ENCODE measurements at regions not wholly inside any gene's neighbourhood (a gene's known extent, or its start where the extent isn't known, plus 50 kb on each side); places are given as distances from the start of the nearest gene placed in this dataset.

DNA sequence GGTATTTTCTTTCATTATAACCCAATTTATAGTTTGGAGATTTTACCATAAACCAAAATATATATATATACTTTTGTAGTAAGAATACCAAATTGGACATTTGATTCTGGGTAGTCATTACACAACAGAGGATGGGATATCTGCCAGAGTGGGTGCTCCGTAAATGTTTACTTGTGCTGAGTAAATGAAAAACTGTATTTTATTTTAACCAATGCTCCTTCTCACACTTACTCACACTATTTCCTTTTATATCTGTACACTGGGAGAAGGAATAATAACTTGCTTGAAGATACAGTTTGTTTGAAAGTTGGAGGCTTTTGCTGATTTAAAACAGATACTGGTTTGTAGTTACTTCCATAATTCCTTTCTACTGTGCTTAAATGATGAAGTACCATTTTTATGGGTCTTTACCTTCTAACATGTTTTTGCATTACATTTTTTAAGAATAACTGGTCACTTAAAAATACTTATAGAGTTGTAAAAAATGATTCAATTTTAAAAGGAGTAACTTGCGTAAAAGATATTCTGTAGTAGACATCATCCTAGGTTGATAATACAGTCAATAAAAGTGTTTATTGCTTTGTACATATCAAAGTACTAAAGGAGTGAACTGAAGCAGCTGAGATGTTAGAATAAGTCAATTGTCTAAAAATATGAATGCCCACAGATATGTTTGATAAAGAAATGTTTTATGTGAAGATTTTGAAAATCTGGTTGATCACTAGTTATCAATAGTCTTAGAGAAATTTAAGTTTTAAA is 411.7 kb downstream of the UTRN start:
- H3K4me3 ChIP-seq (ENCODE audit: low read length): no peak overlapping the region
- no peak for TF ChIP-seq CTCF (conservative IDR thresholded peaks at IDR 0.05; ENCODE audit: low read length)
- DNase-seq (ENCODE audit: low read depth): peak; percentile 30

GRCh38 chr6:144697369-144697760 is 412.2 kb downstream of the UTRN start:
- DNase-seq (ENCODE audit: low read depth): no peak
- TF ChIP-seq CTCF (conservative IDR thresholded peaks at IDR 0.05; ENCODE audit: low read length): no peak

DNA sequence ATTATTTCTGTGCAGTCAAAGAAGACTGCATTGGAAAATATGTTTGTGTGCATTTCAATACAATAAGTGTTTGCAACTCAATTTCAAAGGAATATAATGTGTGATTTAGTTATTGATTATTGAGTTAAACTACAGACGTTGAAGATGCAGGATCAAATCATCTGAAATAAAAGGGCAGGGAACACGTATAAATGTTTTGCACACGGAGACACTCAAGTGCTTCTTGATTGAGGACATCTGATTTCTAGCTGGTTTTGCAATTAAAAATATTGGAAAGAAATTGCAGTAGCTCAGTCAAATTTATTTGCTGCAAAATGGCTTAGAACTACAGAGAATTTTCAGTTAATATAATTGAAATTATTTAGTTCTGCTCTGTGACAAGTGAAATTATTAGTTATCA is 412.7 kb downstream of the UTRN start:
- DNase-seq (ENCODE audit: low read depth): no peak
- TF ChIP-seq CTCF (conservative IDR thresholded peaks at IDR 0.05; ENCODE audit: low read length): no peak
- H3K4me3 ChIP-seq (ENCODE audit: low read length): no peak overlapping the region

More at GRCh38 chr6:144697369-144697760, 412.2 kb downstream of the UTRN start:
- no peak overlapping the region for H3K4me3 ChIP-seq (ENCODE audit: low read length)

DNA sequence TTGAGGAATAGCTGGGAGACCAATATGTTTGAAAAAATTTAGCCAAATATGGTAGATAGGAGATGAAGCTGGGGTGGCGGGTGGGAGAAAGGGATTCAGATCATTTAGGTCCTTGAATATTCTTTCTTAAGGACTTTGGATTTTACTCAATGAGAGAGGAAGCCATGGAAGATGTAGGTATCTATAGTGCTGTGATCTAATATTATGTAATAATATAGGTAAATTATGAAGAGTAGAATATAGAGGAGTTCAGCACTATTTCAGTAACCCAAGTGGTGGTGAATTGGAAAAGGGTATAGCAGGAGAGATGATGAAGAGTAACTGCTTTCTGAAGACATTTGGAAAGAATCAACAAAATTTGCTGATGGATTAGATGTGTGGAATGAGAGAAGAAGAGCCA is 417.6 kb downstream of the UTRN start:
- no peak overlapping the region for H3K4me3 ChIP-seq (ENCODE audit: low read length)
- DNase-seq (ENCODE audit: low read depth): no peak
- TF ChIP-seq CTCF (conservative IDR thresholded peaks at IDR 0.05; ENCODE audit: low read length): no peak

DNA sequence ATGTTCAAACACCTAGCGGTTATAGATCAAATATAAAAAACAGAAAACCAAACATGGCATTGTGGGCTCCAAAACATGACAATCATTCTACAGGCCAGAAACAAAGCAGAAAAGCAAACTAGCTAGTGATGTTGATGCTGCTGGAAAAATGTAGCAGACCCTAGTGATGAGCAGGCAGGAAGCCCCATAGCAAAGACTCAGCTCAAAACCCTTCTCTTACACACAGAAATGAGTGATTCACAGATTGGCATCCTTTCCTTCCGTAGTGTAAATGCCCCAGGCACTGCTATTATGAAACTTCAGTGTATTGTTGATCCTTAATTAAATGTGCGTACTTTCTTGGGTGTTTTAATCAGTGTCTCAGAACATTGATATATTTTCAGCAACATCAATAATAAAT is 425.1 kb downstream of the UTRN start:
- peak; percentile 89 for DNase-seq (ENCODE audit: low read depth)
- no peak overlapping the region for H3K4me3 ChIP-seq (ENCODE audit: low read length)
- TF ChIP-seq CTCF (conservative IDR thresholded peaks at IDR 0.05; ENCODE audit: low read length): no peak

DNA sequence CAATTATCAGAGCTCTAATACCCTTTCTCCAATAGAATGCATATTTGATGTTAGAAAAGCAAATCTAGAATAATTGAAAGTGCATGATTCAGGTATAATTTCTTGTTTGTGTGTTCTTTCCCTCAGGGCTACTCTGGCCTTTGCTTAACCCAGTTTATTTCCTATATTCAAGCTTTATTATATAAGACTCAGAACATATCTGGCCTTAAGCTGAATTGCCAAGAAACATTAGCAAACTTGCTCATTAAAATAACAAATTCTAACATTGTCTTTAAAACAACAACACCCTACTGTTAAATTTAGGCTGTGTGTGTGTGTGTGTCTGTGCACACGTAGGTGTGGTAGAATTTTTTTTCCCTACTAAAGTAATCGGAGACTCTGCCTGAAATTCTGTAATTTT is 426.5 kb downstream of the UTRN start:
- no peak for DNase-seq (ENCODE audit: low read depth)
- TF ChIP-seq CTCF (conservative IDR thresholded peaks at IDR 0.05; ENCODE audit: low read length): no peak
- H3K4me3 ChIP-seq (ENCODE audit: low read length): no peak overlapping the region

GRCh38 chr6:144712541-144712940 is 427.4 kb downstream of the UTRN start:
- H3K4me3 ChIP-seq (ENCODE audit: low read length): no peak overlapping the region
- TF ChIP-seq CTCF (conservative IDR thresholded peaks at IDR 0.05; ENCODE audit: low read length): no peak

More at GRCh38 chr6:144712541-144712940, 427.4 kb downstream of the UTRN start:
- DNase-seq (ENCODE audit: low read depth): peak; percentile 65

All from AG10803 (cell line).